ENCODE measurements at regions not wholly inside any gene's neighbourhood (a gene's known extent, or its start where the extent isn't known, plus 50 kb on each side); places are given as distances from the start of the nearest gene placed in this dataset.

DNA sequence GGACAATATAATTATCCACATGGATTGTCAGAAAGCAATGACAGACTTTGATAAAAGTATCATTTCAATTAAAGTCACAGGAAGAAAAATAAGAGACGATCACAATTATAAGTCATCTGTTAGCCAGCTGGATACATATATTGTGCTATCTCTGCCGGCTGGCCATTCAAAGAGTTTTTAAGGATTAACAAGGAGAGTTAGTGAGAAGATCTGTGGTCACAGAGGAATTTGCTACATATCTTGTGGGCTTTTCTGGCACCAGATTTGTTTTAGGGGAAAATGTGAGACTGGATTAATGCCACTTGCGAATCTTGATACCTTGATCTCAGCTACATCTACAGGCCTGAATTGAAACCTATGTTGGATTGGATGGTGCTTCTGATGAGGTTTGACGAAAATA, 90.9 kb upstream of the MANSC4 start:
- TF ChIP-seq, protein P1, sequence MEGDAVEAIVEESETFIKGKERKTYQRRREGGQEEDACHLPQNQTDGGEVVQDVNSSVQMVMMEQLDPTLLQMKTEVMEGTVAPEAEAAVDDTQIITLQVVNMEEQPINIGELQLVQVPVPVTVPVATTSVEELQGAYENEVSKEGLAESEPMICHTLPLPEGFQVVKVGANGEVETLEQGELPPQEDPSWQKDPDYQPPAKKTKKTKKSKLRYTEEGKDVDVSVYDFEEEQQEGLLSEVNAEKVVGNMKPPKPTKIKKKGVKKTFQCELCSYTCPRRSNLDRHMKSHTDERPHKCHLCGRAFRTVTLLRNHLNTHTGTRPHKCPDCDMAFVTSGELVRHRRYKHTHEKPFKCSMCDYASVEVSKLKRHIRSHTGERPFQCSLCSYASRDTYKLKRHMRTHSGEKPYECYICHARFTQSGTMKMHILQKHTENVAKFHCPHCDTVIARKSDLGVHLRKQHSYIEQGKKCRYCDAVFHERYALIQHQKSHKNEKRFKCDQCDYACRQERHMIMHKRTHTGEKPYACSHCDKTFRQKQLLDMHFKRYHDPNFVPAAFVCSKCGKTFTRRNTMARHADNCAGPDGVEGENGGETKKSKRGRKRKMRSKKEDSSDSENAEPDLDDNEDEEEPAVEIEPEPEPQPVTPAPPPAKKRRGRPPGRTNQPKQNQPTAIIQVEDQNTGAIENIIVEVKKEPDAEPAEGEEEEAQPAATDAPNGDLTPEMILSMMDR (IDR thresholded peaks at IDR 0.05), result no peak
- TF ChIP-seq ZFX (IDR thresholded peaks at IDR 0.05; ENCODE audit: borderline replicate concordance), result no peak

Data from 22Rv1 (cell line).